NCI-H748 (cell line): ENCODE measurements at regions not wholly inside any gene's neighbourhood (a gene's known extent, or its start where the extent isn't known, plus 50 kb on each side); places are given as distances from the start of the nearest gene placed in this dataset.

Experiments used
- DNase-seq: peaks from one replicate; lab custom pipeline; 2025; ENCODE audit not compliant: unreplicated experiment; lab: John Stamatoyannopoulos, UW

GRCh38 chr3:126267169-126267975, 87.0 kb upstream of the ALDH1L1 start:
- peak; percentile 54 for DNase-seq

- DNase-seq: no peak
Measured at GRCh38 chr3:126266850-126267168, 86.4 kb upstream of the ALDH1L1 start.

- no peak for DNase-seq
Measured at GRCh38 chr3:126266291-126266840, 86.0 kb upstream of the ALDH1L1 start.

GRCh38 chr3:126264952-126265351, 84.6 kb upstream of the ALDH1L1 start:
- no peak for DNase-seq

GRCh38 chr3:126264381-126264780, 84.0 kb upstream of the ALDH1L1 start:
- no peak for DNase-seq

- DNase-seq: no peak
Measured at GRCh38 chr3:126263971-126264370, 83.6 kb upstream of the ALDH1L1 start.

- no peak for DNase-seq
Measured at GRCh38 chr3:126263539-126263938, 83.2 kb upstream of the ALDH1L1 start.

- DNase-seq: no peak
Measured at GRCh38 chr3:126262227-126262626, 81.8 kb upstream of the ALDH1L1 start.

- DNase-seq: no peak
Measured at GRCh38 chr3:126261037-126261436, 80.7 kb upstream of the ALDH1L1 start.

- DNase-seq: peak; percentile 27
Measured at GRCh38 chr3:126259411-126260391, 79.3 kb upstream of the ALDH1L1 start.

GRCh38 chr3:126258670-126259069, 78.3 kb upstream of the ALDH1L1 start:
- DNase-seq: no peak

- no peak for DNase-seq
Measured at GRCh38 chr3:126257984-126258383, 77.6 kb upstream of the ALDH1L1 start.

GRCh38 chr3:126257174-126257573, 76.8 kb upstream of the ALDH1L1 start:
- DNase-seq: no peak

- DNase-seq: no peak
Measured at GRCh38 chr3:126256251-126256650, 75.9 kb upstream of the ALDH1L1 start.

- DNase-seq: no peak
Measured at GRCh38 chr3:126253072-126253471, 72.7 kb upstream of the ALDH1L1 start.

- no peak for DNase-seq
Measured at GRCh38 chr3:126252373-126252772, 72.0 kb upstream of the ALDH1L1 start.

GRCh38 chr3:126245811-126246727, 65.7 kb upstream of the ALDH1L1 start:
- DNase-seq: peak; percentile 53
